ENCODE measurements at regions not wholly inside any gene's neighbourhood (a gene's known extent, or its start where the extent isn't known, plus 50 kb on each side); places are given as distances from the start of the nearest gene placed in this dataset.

- no peak overlapping the region for H3K27ac Mint-ChIP-seq
- peaks cover 10% of the 10 kb centered on the region for H3K4me1 Mint-ChIP-seq
- no peaks in the 10 kb centered on the region for H3K36me3 Mint-ChIP-seq
- ATAC-seq (ENCODE audit: low read depth), result no peak
- H3K4me3 Mint-ChIP-seq, result no peak overlapping the region
- peaks cover 4% of the 10 kb centered on the region for H3K27me3 Mint-ChIP-seq
- no peaks in the 10 kb centered on the region for H3K9me3 Mint-ChIP-seq
- POLR2A ChIA-PET, result no interaction called here
- DNase-seq, result no peak
These were observed 164.8 kb upstream of the STK17B start for GRCh38 chr2:196336207-196336606.

- H3K9me3 Mint-ChIP-seq, result no peaks in the 10 kb centered on the region
- no peak overlapping the region for H3K4me3 Mint-ChIP-seq
- H3K27ac Mint-ChIP-seq, result no peak overlapping the region
- H3K27me3 Mint-ChIP-seq, result peaks cover 7% of the 10 kb centered on the region
- POLR2A ChIA-PET, result interaction anchor here (0.8 to 1.0 kb wide), 2 partner anchors 165 to 173 kb away, joined by 3 read pairs; partner anchors contain the start of gene STK17B
- no peaks in the 10 kb centered on the region for H3K36me3 Mint-ChIP-seq
- no peak for DNase-seq
- ATAC-seq (ENCODE audit: low read depth), result no peak
- peaks cover 9% of the 10 kb centered on the region for H3K4me1 Mint-ChIP-seq
These were observed 165.3 kb upstream of the STK17B start for GRCh38 chr2:196336715-196337114.

- POLR2A ChIA-PET, result interaction anchor here (0.8 to 1.0 kb wide), 2 partner anchors 166 to 174 kb away, joined by 3 read pairs; partner anchors contain the start of gene STK17B
- DNase-seq (no peak), ATAC-seq (ENCODE audit: low read depth) (peak; percentile 56)
- H3K36me3 Mint-ChIP-seq, result no peaks in the 10 kb centered on the region
- H3K9me3 Mint-ChIP-seq, result no peaks in the 10 kb centered on the region
- peaks cover 7% of the 10 kb centered on the region for H3K27me3 Mint-ChIP-seq
- H3K4me3 Mint-ChIP-seq, result no peak overlapping the region
- H3K4me1 Mint-ChIP-seq, result peaks cover 6% of the 10 kb centered on the region
- no peak overlapping the region for H3K27ac Mint-ChIP-seq
These were observed 166.0 kb upstream of the STK17B start for GRCh38 chr2:196337208-196337953.

GRCh38 chr2:196338440-196338839 is 167.1 kb upstream of the STK17B start:
- no peak overlapping the region for H3K4me3 Mint-ChIP-seq
- no peaks in the 10 kb centered on the region for H3K9me3 Mint-ChIP-seq
- POLR2A ChIA-PET, result no interaction called here
- no peaks in the 10 kb centered on the region for H3K36me3 Mint-ChIP-seq
- no peak overlapping the region for H3K27ac Mint-ChIP-seq
- ATAC-seq (ENCODE audit: low read depth) (no peak), DNase-seq (no peak)
- peaks cover 7% of the 10 kb centered on the region for H3K27me3 Mint-ChIP-seq
- peaks cover 6% of the 10 kb centered on the region for H3K4me1 Mint-ChIP-seq

- ATAC-seq (ENCODE audit: low read depth), result no peak
- Mint-ChIP-seq H3K27ac (no peak overlapping the region), H3K36me3 (no peaks in the 10 kb centered on the region), H3K27me3 (peaks cover 7% of the 10 kb centered on the region), H3K4me1 (peaks cover 4% of the 10 kb centered on the region), H3K4me3 (no peak overlapping the region), H3K9me3 (no peaks in the 10 kb centered on the region)
- POLR2A ChIA-PET, result interaction anchor here (0.6 kb wide), 1 partner anchor 189 kb away, joined by 4 read pairs; no protein-coding TSS in a partner anchor
- no peak for DNase-seq
These were observed 170.0 kb upstream of the STK17B start for GRCh38 chr2:196341277-196341841.

- ATAC-seq (ENCODE audit: low read depth), result no peak
These were observed 173.0 kb upstream of the STK17B start for GRCh38 chr2:196344397-196344796.

GRCh38 chr2:196353717-196354116 is 182.3 kb upstream of the STK17B start:
- DNase-seq (no peak), ATAC-seq (ENCODE audit: low read depth) (no peak)
- no peak overlapping the region for H3K27ac Mint-ChIP-seq
- H3K36me3 Mint-ChIP-seq, result peaks cover 8% of the 10 kb centered on the region
- H3K4me3 Mint-ChIP-seq, result no peak overlapping the region
- peaks cover 3% of the 10 kb centered on the region for H3K4me1 Mint-ChIP-seq
- H3K27me3 Mint-ChIP-seq, result peaks cover 4% of the 10 kb centered on the region
- peaks cover 15% of the 10 kb centered on the region for H3K9me3 Mint-ChIP-seq
- POLR2A ChIA-PET, result interaction anchor here (1.2 kb wide), 1 partner anchor 9 kb away, joined by 4 read pairs; no protein-coding TSS in a partner anchor

More at GRCh38 chr2:196344397-196344796, 173.0 kb upstream of the STK17B start:
- H3K36me3 Mint-ChIP-seq, result no peaks in the 10 kb centered on the region
- POLR2A ChIA-PET, result no interaction called here
- no peak for DNase-seq
- no peak overlapping the region for H3K4me3 Mint-ChIP-seq
- H3K27ac Mint-ChIP-seq, result no peak overlapping the region
- peaks cover 7% of the 10 kb centered on the region for H3K27me3 Mint-ChIP-seq
- H3K9me3 Mint-ChIP-seq, result peaks cover 1% of the 10 kb centered on the region
- H3K4me1 Mint-ChIP-seq, result no peaks in the 10 kb centered on the region

GRCh38 chr2:196354186-196354585 is 182.8 kb upstream of the STK17B start:
- H3K27ac Mint-ChIP-seq, result no peak overlapping the region
- DNase-seq, result no peak
- POLR2A ChIA-PET, result interaction anchor here (1.2 kb wide), 1 partner anchor 8 kb away, joined by 4 read pairs; no protein-coding TSS in a partner anchor
- H3K36me3 Mint-ChIP-seq, result peaks cover 8% of the 10 kb centered on the region
- H3K4me3 Mint-ChIP-seq, result no peak overlapping the region
- H3K4me1 Mint-ChIP-seq, result peaks cover 3% of the 10 kb centered on the region
- peaks cover 14% of the 10 kb centered on the region for H3K9me3 Mint-ChIP-seq
- ATAC-seq (ENCODE audit: low read depth), result no peak
- peaks cover 4% of the 10 kb centered on the region for H3K27me3 Mint-ChIP-seq

GRCh38 chr2:196356332-196356731 is 185.0 kb upstream of the STK17B start:
- peak overlapping the region; percentile 43 for H3K4me3 Mint-ChIP-seq
- no peak for DNase-seq
- H3K9me3 Mint-ChIP-seq, result peaks cover 13% of the 10 kb centered on the region
- ATAC-seq (ENCODE audit: low read depth), result no peak
- peaks cover 8% of the 10 kb centered on the region for H3K36me3 Mint-ChIP-seq
- peaks cover 3% of the 10 kb centered on the region for H3K4me1 Mint-ChIP-seq
- peaks cover 9% of the 10 kb centered on the region for H3K27me3 Mint-ChIP-seq
- no peak overlapping the region for H3K27ac Mint-ChIP-seq
- POLR2A ChIA-PET, result no interaction called here

GRCh38 chr2:196360650-196361049 is 189.3 kb upstream of the STK17B start:
- Mint-ChIP-seq H3K4me3 (no peak overlapping the region), H3K4me1 (peaks cover 23% of the 10 kb centered on the region), H3K27me3 (peaks cover 9% of the 10 kb centered on the region), H3K36me3 (no peaks in the 10 kb centered on the region), H3K9me3 (peaks cover 2% of the 10 kb centered on the region), H3K27ac (no peak overlapping the region)
- no peak for DNase-seq
- POLR2A ChIA-PET, result no interaction called here
- ATAC-seq (ENCODE audit: low read depth), result no peak

GRCh38 chr2:196361606-196362326 is 190.4 kb upstream of the STK17B start:
- DNase-seq, result no peak
- no peak for ATAC-seq (ENCODE audit: low read depth)
- Mint-ChIP-seq H3K36me3 (no peaks in the 10 kb centered on the region), H3K9me3 (no peaks in the 10 kb centered on the region), H3K27ac (no peak overlapping the region), H3K4me1 (peaks cover 26% of the 10 kb centered on the region), H3K4me3 (no peak overlapping the region), H3K27me3 (peaks cover 9% of the 10 kb centered on the region)
- POLR2A ChIA-PET, result interaction anchor here (0.8 kb wide), 1 partner anchor 8 kb away, joined by 4 read pairs; no protein-coding TSS in a partner anchor

GRCh38 chr2:196362973-196363549 is 191.7 kb upstream of the STK17B start:
- H3K36me3 Mint-ChIP-seq, result peaks cover 5% of the 10 kb centered on the region
- POLR2A ChIA-PET, result no interaction called here
- H3K4me1 Mint-ChIP-seq, result peaks cover 26% of the 10 kb centered on the region
- no peak overlapping the region for H3K27ac Mint-ChIP-seq
- peaks cover 6% of the 10 kb centered on the region for H3K9me3 Mint-ChIP-seq
- DNase-seq (no peak), ATAC-seq (ENCODE audit: low read depth) (no peak)
- H3K27me3 Mint-ChIP-seq, result peaks cover 5% of the 10 kb centered on the region
- no peak overlapping the region for H3K4me3 Mint-ChIP-seq

GRCh38 chr2:196365145-196365544 is 193.8 kb upstream of the STK17B start:
- Mint-ChIP-seq H3K27me3 (peaks cover 5% of the 10 kb centered on the region), H3K36me3 (peaks cover 17% of the 10 kb centered on the region), H3K4me3 (peak overlapping the region; percentile 53), H3K9me3 (peaks cover 12% of the 10 kb centered on the region), H3K27ac (no peak overlapping the region), H3K4me1 (peaks cover 26% of the 10 kb centered on the region)
- DNase-seq (no peak), ATAC-seq (ENCODE audit: low read depth) (no peak)
- POLR2A ChIA-PET, result interaction anchor here (0.6 kb wide), 1 partner anchor 166 kb away, joined by 3 read pairs; no protein-coding TSS in a partner anchor

Measured in activated naive CD8-positive, alpha-beta T cell treated with anti-CD3 and anti-CD28 coated beads, Interleukin-2, amount 10 ng/mL, durations not matched to agents 7 days and 5 days (primary cell).